Endothelial cell of umbilical vein (primary cell): ENCODE measurements at regions not wholly inside any gene's neighbourhood (a gene's known extent, or its start where the extent isn't known, plus 50 kb on each side); places are given as distances from the start of the nearest gene placed in this dataset.

ENCODE experiments used
- BruUV-seq: library from RNA; stranded (reverse); fragments of 400-500 nt; replicated peaks from 2 replicates; lab custom pipeline; 2021; lab: Mats Ljungman, UMichigan
- CTCF ChIA-PET: fragments of 300-600, 350-600 bp; sonication (Branson Sonifier 250); formaldehyde crosslinking; loops from one replicate; lab custom pipeline; 2021; ENCODE audit warnings: antibody characterized with exemption, inconsistent platforms; lab: Charles Lee
- POLR2A ChIA-PET: fragments of 300-600, 350-600 bp; sonication (Branson Sonifier 250); formaldehyde crosslinking; loops from one replicate; lab custom pipeline; 2021; ENCODE audit warnings: antibody characterized with exemption, inconsistent platforms; lab: Charles Lee
- DNase-seq: peaks from one replicate; pipeline ENCODE4 v3.0.0-alpha.2; 2011; ENCODE audit warnings: low read depth, low spot score
- FAIRE-seq: peaks from 2 replicates; lab custom pipeline; 2011; peaks lifted over from hg19 to GRCh38; lab: Jason Lieb, UNC
- H2AFZ ChIP-seq: 2 replicates; pipeline ENCODE4 v1.6.0; 2012; ENCODE audit warnings: low read depth, low read length, control low read depth, inconsistent platforms
- H3K27ac ChIP-seq: 2 replicates; pipeline ENCODE4 v1.5.1; 2011; ENCODE audit warnings: low read depth, mild to moderate bottlenecking, control low read depth, low read length, moderate library complexity; ENCODE audit not compliant: insufficient read depth
- H3K27me3 ChIP-seq, 2 experiments: 2 replicates each; pipeline versions ENCODE4 v1.6.0 to v1.6.1; 2011; ENCODE audit warnings: low read length in 2 of 2, mixed read lengths in 1 of 2; ENCODE audit not compliant: control insufficient read depth in 2 of 2, insufficient read depth in 2 of 2
- H3K36me3 ChIP-seq, 2 experiments: 2 replicates in 1 of 2; 3 replicates in 1 of 2; pipeline ENCODE4 v1.5.1; 2011; ENCODE audit warnings: low read length in 2 of 2, mild to moderate bottlenecking in 1 of 2, moderate library complexity in 1 of 2; ENCODE audit not compliant: control insufficient read depth in 2 of 2, insufficient read depth in 2 of 2; ENCODE audit errors: extremely low read depth in 1 of 2
- H3K4me1 ChIP-seq: 3 replicates; pipeline ENCODE4 v1.5.1; 2011; ENCODE audit warnings: mild to moderate bottlenecking, low read length; ENCODE audit not compliant: control insufficient read depth, insufficient read depth; ENCODE audit errors: extremely low read depth
- H3K4me2 ChIP-seq: 2 replicates; pipeline ENCODE4 v1.6.1; 2011; ENCODE audit warnings: low read length, control low read depth, mixed read lengths; ENCODE audit not compliant: insufficient read depth
- H3K4me3 ChIP-seq, 3 experiments: fragments of 200-600 bp in 1 of 3; sonication (generic), shearing (Covaris generic) in 1 of 3; replicated peaks in 1 of 3; 2 replicates each; pipeline ENCODE4 v1.5.1; 2011 to 2016; ENCODE audit warnings: control low read depth in 3 of 3, low read length in 3 of 3, mild to moderate bottlenecking in 2 of 3, inconsistent platforms in 1 of 3, low read depth in 1 of 3, moderate library complexity in 1 of 3; ENCODE audit not compliant: insufficient read depth in 1 of 3
- H3K79me2 ChIP-seq: 2 replicates; pipeline ENCODE4 v1.6.0; 2012; ENCODE audit warnings: low read length, inconsistent platforms; ENCODE audit not compliant: control insufficient read depth, insufficient read depth
- H3K9ac ChIP-seq: replicated peaks from 2 replicates; pipeline ENCODE3; 2011; ENCODE audit warnings: low read length, control low read depth; ENCODE audit not compliant: insufficient read depth; ENCODE audit errors: extremely low read depth
- H3K9me1 ChIP-seq: replicated peaks from 3 replicates; pipeline ENCODE4 v1.6.0; 2011; ENCODE audit warnings: mild to moderate bottlenecking, low read length; ENCODE audit not compliant: control insufficient read depth, insufficient read depth; ENCODE audit errors: extremely low read depth
- H3K9me3 ChIP-seq: replicated peaks from 2 replicates; pipeline ENCODE4 v1.5.1; 2012; ENCODE audit warnings: low read length, inconsistent platforms; ENCODE audit not compliant: control insufficient read depth, insufficient read depth
- H4K20me1 ChIP-seq: replicated peaks from 2 replicates; pipeline ENCODE3; 2011; ENCODE audit warnings: mild to moderate bottlenecking, low read length; ENCODE audit not compliant: control insufficient read depth, insufficient read depth; ENCODE audit errors: extremely low read depth
- CTCF ChIP-seq, 2 donors: IDR thresholded peaks; 1 replicate in 1 of 2; 2 replicates in 1 of 2; pipeline ENCODE4 v1.5.1; 2011; ENCODE audit warnings: low read length in 2 of 2, mild to moderate bottlenecking in 2 of 2, moderate library complexity in 2 of 2, control low read depth in 1 of 2, inconsistent platforms in 1 of 2, low read depth in 1 of 2; ENCODE audit not compliant: insufficient read depth in 1 of 2; ENCODE audit errors: extremely low read depth in 1 of 2
- EZH2 ChIP-seq: IDR thresholded peaks from 2 replicates; pipeline ENCODE4 v1.6.1; 2012; ENCODE audit warnings: borderline replicate concordance, low read depth, mild to moderate bottlenecking, moderate library complexity, low read length, inconsistent platforms; ENCODE audit not compliant: severe bottlenecking
- FOS ChIP-seq: IDR thresholded peaks from 2 replicates; pipeline ENCODE4 v1.6.1; 2011; ENCODE audit warnings: mild to moderate bottlenecking, low read length, moderate library complexity, borderline replicate concordance; ENCODE audit not compliant: insufficient read depth
- GATA2 ChIP-seq: IDR thresholded peaks from 2 replicates; pipeline ENCODE4 v1.7.0; 2011; ENCODE audit warnings: low read depth, mild to moderate bottlenecking, moderate library complexity, mixed read lengths, low read length; ENCODE audit not compliant: insufficient read length, insufficient read depth
- JUN ChIP-seq: IDR thresholded peaks from 2 replicates; pipeline ENCODE4 v1.6.1; 2011; ENCODE audit warnings: borderline replicate concordance, low read depth; ENCODE audit not compliant: insufficient read length, insufficient read depth
- MAX ChIP-seq: IDR thresholded peaks from 2 replicates; pipeline ENCODE4 v1.6.1; 2011; ENCODE audit not compliant: insufficient read depth, insufficient read length
- MYC ChIP-seq: IDR thresholded peaks from one replicate; pipeline ENCODE4 v1.6.1; 2011; ENCODE audit warnings: mild to moderate bottlenecking, low read depth, low read length
- POLR2A ChIP-seq: IDR thresholded peaks from 2 replicates; pipeline ENCODE4 v1.6.1; 2012; ENCODE audit warnings: low read depth, mild to moderate bottlenecking, control low read depth, low read length
- POLR2AphosphoS5 ChIP-seq: IDR thresholded peaks from 2 replicates; pipeline ENCODE4 v1.6.1; 2012; ENCODE audit warnings: low read depth, mild to moderate bottlenecking, control low read depth, low read length, moderate library complexity; ENCODE audit not compliant: insufficient read depth
- dilution Hi-C: fragments of 300-500 bp; cut with MboI; formaldehyde crosslinking; loops from one replicate; pipeline ENCODE4 v1.15.0; 2019; ENCODE audit warnings: low sequenced_read_pairs; ENCODE audit not compliant: extremely low pct_ligation_motif_present
- intact Hi-C: fragments of 100-400 bp; cut with micrococcal nuclease; formaldehyde crosslinking; loops from one replicate; pipeline ENCODE4 v1.10.0; 2022

- no peak overlapping the region for H3K4me2 ChIP-seq
- dilution Hi-C loops: no loop called here
- no peaks in the 10 kb centered on the region for H3K36me3 ChIP-seq
- H3K4me3 ChIP-seq: no peak overlapping the region
- no peak overlapping the region for H2AFZ ChIP-seq
- H4K20me1 ChIP-seq: no peaks in the 10 kb centered on the region
- H3K9ac ChIP-seq: no peak overlapping the region
- H3K27me3 ChIP-seq: peaks cover 0 to 5% of the 10 kb centered on the region in 2 experiments
- H3K4me1 ChIP-seq: no peaks in the 10 kb centered on the region
- H3K9me1 ChIP-seq: no peaks in the 10 kb centered on the region
- CTCF ChIA-PET: no interaction called here
- DNase-seq (no peak), FAIRE-seq (no peak)
- BruUV-seq: no TSS peak
- H3K27ac ChIP-seq: no peak overlapping the region
- POLR2A ChIA-PET: no interaction called here
- intact Hi-C loops: no loop called here
- no peaks in the 10 kb centered on the region for H3K79me2 ChIP-seq
- H3K9me3 ChIP-seq: no peaks in the 10 kb centered on the region
- TF ChIP-seq EZH2 (no peak), FOS (no peak), GATA2 (no peak), MYC (no peak), POLR2AphosphoS5 (no peak), CTCF (IDR thresholded peaks at IDR 0.05; ENCODE audit: extremely low read depth in 1 of 2, insufficient read depth in 1 of 2, low read depth in 1 of 2, low read length in 2 of 2) (no peak), POLR2A (no peak), JUN (no peak), MAX (no peak)
These were observed 181.1 kb upstream of the SH3BP4 start for GRCh38 chr2:234770715-234771141.
